DMS53 treated with DMSO at 0.1 percent for 48 hours (cell line): ENCODE measurements at regions not wholly inside any gene's neighbourhood (a gene's known extent, or its start where the extent isn't known, plus 50 kb on each side); places are given as distances from the start of the nearest gene placed in this dataset.

Experiments
- DNase-seq: peaks from one replicate; lab custom pipeline; 2025; ENCODE audit not compliant: unreplicated experiment; lab: John Stamatoyannopoulos, UW

DNA sequence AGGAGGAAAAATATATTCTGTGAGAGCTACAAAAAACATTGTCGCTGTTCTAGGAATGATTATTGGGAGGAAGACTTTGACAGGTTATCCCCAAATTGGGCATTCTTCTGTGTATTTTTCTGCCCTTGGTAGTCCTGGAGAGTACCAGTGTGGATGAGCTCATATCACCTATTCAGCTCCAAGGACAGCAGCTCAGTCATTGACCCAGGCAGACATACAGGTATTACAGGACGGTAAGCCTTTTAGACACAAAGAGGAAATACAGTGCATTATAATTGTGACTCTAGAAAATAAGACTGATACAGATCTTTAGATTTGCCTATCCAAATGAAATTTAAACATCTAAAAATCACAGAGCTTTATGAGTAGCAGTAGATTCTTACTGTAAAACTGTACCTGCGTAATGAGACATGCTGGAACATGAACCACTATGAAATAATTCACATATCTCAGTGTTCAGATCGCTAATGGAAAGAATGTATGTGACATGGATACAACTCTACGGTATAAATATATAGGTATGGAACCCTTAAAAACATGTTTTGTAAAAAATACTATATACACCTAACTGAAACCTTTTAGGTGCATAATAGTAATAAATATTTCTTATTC lies 56.0 kb downstream of the PLK2 start:
- no peak for DNase-seq

DNA sequence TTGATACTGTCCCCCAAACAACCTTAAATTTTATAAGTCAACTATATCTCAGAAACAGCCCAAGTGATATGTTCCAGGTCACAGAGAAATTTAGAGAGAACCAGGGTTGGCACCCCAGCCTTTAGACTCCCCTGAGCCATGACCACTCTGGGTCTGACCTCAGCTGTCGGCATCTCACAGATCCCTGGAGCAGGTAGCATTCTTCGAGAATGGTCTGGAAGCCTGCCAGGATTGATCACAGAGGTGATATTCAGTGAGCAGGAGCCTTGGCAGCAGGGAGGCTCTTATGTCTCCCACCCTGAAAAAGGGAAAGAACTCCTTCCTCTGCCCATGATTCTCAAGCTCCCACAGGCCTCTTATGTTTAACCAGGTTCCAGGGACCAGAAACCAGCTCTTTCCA lies 58.2 kb downstream of the PLK2 start:
- DNase-seq, result no peak

DNA sequence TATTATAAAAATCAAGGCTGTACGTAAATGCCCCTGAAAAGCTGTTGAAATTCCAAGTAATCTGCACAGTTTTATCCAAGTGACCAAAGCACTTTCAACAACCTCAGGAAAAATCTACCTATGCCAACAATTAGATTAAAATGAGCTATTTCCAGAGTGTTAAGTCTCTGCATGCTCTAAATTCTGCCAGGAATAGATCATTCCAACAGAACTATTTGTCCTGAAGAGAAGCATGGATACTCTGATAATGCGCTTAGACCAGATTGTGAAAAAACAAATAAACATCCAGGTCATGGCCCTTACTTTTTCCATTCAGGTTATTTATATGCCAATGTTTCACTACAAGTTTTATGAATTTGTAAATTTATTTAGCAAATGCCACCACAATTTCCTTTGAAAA lies 59.1 kb downstream of the PLK2 start:
- no peak for DNase-seq

DNA sequence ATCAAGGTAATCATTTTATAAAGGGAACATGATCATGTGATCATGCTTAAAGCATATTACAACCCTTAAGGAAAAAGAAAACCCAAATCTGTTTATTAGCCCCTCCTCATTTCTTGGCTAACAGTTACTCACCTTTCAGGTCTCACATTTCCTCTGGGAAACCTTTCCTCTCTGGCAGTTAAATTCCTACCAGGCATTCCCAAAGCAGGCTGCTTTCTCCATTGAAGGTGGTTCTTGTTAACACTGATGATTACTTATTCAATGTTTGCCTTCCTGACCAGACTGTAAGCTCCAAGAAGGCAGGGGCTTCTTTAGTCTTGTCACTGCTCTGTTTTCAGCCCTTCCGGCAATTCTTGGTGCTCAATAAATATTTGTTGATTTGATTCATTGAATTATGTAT lies 59.9 kb downstream of the PLK2 start:
- DNase-seq, result no peak

DNA sequence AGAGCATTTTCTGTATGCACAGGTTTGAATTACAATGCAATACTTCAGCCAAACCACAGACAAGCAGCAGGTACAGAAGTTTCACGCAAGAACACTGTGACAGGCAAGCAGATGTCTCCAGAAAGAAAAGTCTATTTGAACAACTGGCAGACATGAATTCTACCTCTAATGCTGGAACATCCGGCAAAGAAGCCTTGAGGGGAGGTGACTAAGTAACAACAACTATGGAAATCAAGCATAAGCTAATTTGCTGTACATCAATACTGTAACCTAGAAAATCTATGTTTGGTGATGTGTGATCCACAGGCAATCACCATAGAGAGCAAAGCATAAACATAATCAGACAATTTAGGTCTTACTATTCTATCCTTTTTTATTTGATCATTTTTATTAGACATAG lies 65.5 kb downstream of the PLK2 start:
- no peak for DNase-seq

DNA sequence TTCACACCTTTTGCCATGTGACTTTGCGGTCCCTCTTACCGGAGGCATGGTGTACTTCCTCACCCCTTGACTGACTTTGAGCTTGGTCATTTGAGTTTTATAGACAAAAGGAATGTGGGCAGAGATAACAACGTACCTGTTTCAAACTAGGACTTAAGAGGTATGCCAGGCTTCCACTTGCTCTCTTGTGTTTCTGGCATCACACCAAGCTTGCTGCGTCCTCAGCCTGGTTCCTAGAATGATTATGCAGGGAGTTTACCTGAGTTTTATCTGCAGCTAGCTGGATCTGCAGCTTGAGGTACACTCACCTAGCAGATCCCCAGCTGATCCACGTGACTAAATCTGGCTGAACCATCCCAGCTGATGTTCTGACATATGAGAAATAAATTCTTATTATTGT lies 66.2 kb downstream of the PLK2 start:
- no peak for DNase-seq

DNA sequence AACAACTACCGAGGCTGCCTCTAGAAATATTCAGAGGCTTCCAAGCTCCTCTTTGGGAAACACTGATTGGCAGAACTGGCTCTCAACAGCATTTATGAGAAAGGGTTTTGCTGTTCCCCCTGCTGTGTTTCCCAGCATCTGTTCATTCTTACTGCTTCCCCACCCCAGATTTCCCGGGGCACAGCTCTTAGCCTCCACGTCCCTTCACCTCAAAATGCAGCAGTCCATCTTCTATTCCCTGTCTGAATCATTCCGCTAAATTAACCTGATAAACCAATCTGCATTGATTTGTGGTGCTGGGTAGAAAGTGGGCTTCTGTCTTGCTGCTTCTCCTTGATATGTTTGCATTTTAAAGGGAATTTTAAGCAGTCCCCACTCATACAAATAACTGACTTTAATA lies 67.4 kb downstream of the PLK2 start:
- DNase-seq, result no peak

DNA sequence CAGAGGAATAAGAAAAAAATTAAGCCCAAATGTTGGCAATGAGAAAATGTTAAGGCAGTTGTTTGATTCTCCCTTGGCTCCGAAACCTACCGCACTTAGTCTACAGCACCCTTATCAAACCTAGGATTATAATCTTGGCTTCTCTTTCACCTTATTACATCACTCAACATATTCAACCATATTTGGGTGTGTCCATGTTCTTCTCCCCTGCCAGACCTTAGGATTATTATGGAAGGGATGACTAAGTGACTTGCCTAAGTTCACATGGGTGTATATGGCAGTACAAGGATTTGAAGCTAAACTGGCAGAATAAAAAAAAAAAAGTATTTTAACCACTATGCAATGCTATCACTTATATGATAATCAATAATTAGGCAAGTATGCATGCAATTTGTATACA lies 76.4 kb downstream of the PLK2 start:
- no peak for DNase-seq

DNA sequence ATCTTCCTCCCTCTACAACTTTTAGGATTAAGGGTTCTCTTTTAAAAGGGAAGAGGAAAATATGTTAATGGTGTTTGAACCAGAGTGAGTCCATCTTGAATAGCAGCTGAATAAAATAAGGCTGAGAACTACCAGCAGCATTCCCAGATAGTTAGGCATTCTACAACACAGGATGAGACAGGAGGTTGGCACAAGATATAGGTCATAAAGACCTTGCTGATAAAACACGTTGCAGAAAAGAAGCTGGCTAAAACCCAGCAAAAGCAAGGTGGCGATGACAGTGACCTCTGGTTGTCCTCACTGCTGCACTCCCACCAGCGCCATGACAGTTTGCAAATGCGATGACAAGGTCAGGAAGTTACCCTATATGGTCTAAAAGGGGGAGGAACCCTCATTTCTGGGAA lies 77.8 kb downstream of the PLK2 start:
- no peak for DNase-seq

DNA sequence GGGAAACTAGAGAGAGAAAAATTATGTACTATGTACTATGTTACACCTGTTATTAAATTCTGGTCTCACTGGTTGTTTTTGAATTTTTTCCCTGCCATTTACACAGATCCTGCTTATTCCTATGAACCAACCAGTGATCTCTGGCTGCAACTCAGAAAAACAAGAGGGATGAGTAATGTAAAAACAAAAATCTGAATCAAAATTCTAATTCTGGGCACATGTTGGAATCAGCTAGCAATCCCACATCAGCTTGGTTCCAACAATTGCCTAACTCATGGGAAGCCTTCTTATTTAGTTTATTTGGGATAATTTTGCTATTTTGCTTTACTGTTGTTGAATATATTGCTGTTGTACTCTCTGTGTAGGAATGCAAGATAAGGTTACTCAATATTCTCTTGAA lies 78.3 kb downstream of the PLK2 start:
- DNase-seq, result no peak

DNA sequence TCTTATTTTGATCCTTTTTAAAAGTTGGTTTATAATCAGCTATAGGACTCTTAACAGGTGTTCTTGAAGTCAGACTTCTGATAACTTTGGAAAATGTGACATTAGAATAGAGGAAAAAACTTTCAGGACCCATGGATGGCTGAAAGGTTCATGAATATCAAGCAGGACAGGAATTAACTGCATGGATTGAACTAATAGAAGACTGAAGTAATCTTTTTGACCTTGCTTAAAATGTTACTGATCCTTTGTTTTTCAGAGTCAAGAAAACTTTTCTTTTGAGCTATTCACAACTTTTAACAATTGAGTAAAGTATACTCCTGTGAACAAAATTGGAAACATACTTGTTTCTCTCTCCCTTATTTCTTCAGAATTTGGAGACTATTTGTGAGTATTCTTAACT lies 79.2 kb downstream of the PLK2 start:
- no peak for DNase-seq

DNA sequence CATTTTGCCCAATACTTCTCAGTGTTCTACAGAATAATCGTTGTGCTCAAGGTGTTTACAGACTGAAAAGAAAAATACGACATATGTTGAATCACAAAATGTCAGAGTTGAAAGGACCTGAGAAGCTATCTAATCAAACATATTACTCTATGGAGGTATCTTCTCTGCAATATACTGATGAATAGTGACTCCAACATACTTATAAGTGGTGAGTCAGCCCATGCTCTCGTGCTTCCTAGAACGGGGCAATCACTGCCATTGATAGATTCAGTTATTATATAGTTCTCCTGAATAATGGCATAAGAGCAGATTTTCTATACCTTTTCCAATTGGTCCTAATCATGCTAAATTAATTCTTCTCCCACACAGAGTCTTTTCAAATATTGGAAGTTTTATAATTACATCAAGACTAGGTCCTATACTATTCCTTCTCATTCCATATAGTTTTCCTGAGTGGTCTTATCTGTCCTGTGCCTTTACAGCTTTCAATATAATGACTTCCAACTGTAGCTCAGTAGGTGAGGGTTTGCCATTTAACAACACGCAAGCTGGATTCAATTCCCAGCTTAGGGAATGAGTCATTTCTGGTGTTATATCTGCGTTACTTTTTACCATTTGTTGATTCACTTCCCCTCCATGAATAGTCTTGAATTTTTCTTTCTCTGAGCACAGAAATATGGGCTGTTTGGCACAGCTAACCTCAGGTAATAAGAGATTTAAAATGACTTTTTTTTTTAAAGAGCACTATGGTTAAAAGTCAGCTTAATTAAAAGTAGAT lies 81.1 kb downstream of the PLK2 start:
- DNase-seq, result no peak

DNA sequence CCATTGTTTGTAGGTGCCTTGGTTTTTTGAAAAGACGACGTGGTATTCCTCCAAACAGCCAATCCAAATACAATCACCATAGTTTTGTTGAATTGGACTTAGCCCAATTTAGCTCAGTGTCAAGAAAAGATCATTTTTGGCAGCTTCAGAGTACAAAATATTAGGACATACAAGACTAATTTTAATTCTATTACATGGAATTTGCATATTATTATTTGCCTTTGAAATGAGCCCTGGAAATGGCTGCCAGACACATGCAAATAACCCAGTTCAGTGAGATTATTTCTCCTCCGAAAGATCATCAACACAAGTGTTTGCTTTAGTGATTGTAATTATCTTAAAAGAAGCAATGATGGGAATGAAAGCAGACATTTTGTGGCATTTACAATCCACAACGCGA lies 89.3 kb downstream of the PLK2 start:
- no peak for DNase-seq

DNA sequence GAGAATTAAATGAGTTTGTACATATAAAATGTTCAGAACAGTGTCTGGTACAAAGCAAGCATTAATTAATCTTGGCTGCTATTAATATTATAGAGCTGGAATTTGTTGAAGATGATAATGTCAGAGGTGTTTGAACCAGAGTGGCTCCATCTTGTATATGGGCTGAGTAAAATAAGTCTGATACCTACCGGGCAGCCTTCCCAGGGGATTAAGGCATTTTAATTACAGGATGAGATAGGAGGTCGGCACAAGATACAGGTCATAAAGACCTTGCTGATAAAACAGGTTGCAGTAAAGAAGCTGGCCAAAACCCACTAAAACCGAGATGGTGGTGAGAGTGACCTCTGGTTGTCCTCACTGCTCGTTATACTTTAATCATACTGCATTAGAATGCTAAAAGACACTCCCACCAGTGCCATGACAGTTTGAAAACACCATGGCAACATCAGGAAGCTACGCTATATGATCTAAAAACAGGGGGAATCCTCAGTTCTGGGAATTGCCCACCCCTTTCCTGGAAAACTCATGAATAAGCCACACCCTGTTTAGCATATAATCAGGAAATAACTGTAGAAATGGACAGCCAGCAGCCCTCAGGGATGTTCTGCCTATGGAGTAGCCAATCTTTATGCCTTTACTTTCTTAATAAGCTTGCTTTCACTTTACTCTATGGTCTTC lies 90.2 kb downstream of the PLK2 start:
- DNase-seq, result no peak

DNA sequence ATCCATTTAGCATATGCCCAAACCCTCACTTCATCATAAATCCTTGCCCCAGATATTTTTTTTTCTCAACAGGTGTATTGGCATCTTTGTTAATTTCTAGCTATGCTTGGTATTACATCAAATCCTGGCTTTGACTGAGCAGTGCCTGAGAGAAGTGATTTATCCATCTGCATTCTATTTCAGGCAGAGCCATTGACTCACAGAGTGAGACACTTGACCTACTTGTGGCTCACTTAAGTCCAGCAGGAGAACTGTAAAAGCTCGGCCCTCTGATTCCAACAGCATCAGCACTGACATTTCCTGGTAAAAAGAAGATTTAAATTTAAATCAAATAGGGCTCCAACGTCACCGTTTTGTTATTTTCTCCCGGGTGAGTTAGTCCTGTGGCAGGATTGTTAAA lies 93.4 kb downstream of the PLK2 start:
- DNase-seq, result peak; percentile 4

DNA sequence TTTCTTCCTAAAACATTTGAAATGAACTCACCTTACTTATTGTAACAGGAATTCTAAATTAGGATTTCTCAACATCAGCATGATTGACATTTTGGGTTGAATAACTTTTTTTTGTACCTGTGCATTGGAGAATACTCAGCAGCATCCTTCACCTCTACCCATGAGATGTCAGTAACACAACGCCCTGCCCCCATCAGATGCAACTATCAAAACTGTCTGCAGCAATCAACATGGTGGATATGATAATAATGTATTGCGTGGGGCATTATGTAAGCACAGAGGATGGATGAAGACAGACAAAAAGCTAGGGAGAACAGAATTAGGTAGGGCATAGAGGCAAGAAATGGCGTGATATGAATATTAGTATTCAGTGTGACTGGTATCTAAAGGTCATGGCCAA lies 94.1 kb downstream of the PLK2 start:
- no peak for DNase-seq

DNA sequence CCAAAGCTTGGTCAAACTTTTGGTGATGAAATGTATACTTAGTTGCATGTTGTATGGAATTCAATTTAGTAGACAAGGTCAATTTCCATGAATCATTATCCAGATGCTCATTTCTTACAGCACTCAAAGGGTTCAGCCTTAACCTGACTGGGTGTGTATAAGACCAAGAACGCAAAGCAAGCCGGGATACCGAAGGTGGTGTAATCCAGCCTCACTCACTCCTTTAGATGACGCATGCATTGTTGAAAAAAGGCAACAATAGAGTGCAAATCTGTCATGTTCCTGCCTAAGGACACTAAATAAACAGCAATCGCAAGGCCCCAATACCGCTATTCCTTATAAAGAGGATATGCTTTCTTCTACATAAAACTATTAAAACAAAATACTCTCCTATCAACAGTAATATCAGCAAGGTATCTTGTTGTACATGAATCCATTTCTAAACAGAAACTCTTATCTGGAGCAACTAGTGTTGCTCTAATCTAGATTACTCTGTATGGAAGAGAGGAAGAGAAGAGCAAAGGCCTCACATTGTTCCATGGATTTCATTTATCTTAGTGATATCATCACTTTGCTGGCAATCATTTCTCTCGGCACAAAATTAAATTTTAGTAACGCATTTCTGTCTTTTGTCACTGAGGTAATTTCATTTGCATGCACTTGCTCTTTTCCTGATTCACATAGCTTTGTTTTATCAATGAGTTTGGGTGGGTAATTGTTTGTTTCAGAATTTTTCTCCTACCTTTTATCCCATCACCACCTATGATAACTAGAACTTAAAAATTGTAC lies 96.2 kb downstream of the PLK2 start:
- no peak for DNase-seq

DNA sequence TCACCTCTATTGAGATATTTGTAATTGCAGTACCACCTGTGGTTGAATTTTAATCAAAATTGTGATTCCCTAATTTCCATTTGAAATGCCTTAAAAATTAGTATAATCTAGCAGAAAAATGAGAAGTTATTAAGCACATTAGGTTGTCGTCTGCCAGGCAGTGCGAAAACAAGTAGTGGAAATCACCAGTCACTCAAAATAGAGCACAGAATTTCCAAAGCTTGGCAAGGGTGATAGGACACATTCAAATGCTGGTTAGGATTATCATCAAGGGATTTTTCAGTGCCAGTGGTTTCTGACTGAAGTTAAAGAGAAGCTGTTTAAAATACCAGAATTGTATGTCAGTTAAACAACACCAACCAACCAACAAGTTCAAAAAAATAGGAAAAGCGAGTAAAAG lies 97.8 kb downstream of the PLK2 start:
- DNase-seq, result no peak

DNA sequence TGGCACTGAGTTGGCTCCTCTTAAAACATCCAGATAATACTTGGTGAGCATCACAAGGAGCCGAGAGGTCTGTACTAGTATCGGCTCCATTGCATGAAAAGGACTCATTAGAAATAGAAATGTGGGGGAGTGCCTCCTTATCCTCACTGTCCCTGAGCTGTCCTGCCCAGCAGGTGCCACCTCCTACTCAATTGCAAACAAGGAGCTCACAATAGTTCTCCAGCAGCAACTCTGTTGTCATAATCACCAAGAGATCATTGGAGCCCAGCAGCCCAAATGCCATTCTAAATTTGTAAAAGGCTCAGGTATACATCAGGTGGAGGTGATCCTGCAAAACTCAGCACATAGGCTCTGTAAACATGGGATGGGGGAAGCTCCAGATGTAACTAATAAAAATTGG lies 99.1 kb downstream of the PLK2 start:
- DNase-seq, result no peak

DNA sequence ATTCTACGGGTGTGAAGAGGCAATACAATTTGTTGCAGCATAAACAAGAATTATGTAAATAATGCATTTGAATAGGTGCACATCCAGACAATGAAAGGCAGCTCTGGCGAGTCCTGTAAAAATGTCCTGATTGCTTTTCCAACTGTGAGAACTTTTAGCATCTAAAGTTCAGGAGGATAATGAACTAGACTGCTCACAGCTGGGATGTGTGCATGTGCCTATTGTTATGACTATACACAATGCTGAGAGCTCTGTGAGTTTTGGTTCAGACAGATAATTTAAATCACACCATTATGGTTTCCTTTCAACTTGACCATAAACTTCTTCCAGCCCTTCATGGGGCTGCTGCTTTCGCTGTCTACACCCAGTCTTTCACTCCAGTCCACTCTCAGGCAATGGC lies 99.9 kb downstream of the PLK2 start:
- DNase-seq, result no peak

DNA sequence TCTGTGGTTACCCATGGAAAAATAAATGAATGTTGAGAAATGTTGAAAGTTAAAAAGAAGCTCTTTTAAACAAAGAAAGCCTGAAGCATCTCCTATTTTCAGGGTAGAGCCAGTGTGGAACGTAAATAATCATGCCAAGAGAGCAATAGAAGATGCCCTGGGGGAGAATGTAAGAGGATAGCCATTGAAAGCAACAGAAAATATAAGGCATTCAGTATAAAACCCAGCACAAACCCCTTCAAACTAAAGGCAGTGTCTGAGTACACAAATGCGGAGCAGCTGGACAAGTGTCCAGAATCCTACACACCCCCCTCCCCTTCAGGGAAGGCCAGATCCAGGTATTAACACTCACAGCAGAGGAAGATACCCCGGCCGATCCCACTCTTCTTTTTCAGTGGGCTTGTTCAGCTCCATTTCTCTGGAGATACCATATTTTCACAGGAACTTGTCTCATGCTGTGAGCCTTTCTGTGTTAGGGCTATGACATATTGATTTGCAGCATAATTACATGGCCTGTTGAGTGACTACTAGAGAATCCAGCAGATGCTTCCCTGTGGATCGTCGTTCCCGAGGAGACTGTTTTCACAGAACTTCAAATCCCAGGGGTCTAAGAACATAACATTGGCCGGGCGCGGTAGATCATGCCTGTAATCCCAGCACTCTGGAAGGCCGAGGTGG lies 101.2 kb downstream of the PLK2 start:
- no peak for DNase-seq
